ENCODE measurements at regions not wholly inside any gene's neighbourhood (a gene's known extent, or its start where the extent isn't known, plus 50 kb on each side); places are given as distances from the start of the nearest gene placed in this dataset.

- no peak for TF ChIP-seq EZH2 (IDR thresholded peaks at IDR 0.05; ENCODE audit: low read depth)
- TF ChIP-seq CTCF (conservative IDR thresholded peaks at IDR 0.05): no peak
Measured at GRCh38 chrX:20427173-20427770, 160.6 kb upstream of the RPS6KA3 start.

Measured in PC-9 (cell line).